Muscle layer of duodenum (tissue), 2 donors: ENCODE measurements at regions not wholly inside any gene's neighbourhood (a gene's known extent, or its start where the extent isn't known, plus 50 kb on each side); places are given as distances from the start of the nearest gene placed in this dataset.
"Not testable (repeated sequence)": the region's sequence is repeated elsewhere in the genome, so short reads cannot be mapped to it uniquely, and the experiment has no call there.

ENCODE experiments used
- H3K27ac ChIP-seq: one replicate; pipeline ENCODE4 v1.7.0; 2013; ENCODE audit warnings: mild to moderate bottlenecking, low read length
- H3K27me3 ChIP-seq: one replicate; pipeline ENCODE4 v1.7.0; 2013; ENCODE audit warnings: low read depth, mild to moderate bottlenecking, control low read depth, low read length
- H3K36me3 ChIP-seq, 2 donors: one replicate each; pipeline ENCODE4 v1.7.0; 2013; ENCODE audit warnings: low read length in 2 of 2, control low read depth in 1 of 2, mild to moderate bottlenecking in 1 of 2; ENCODE audit not compliant: insufficient read depth in 2 of 2, control insufficient read depth in 1 of 2
- H3K4me1 ChIP-seq, 2 donors: one replicate each; pipeline ENCODE4 v1.7.0; 2013; ENCODE audit warnings: low read length in 2 of 2, mild to moderate bottlenecking in 2 of 2, control low read depth in 1 of 2, moderate library complexity in 1 of 2; ENCODE audit not compliant: insufficient read depth in 2 of 2, control insufficient read depth in 1 of 2
- H3K4me3 ChIP-seq, 2 donors: one replicate each; pipeline ENCODE4 v1.7.0; 2013; ENCODE audit warnings: low read length in 2 of 2, low read depth in 1 of 2, mild to moderate bottlenecking in 1 of 2
- H3K9me3 ChIP-seq, 2 donors: one replicate each; pipeline ENCODE4 v1.7.0; 2013; ENCODE audit warnings: low read length in 2 of 2, control low read depth in 1 of 2, mild to moderate bottlenecking in 1 of 2; ENCODE audit not compliant: control insufficient read depth in 1 of 2
- donor health status: healthy.

GRCh38 chr14:103186909-103187586, 63.8 kb downstream of the TNFAIP2 start:
- Histone ChIP-seq H3K27me3 (peaks cover 6% of the 10 kb centered on the region), H3K4me3 (no peak overlapping the region), H3K9me3 (no peaks in the 10 kb centered on the region)

GRCh38 chr14:103187911-103188310, 64.7 kb downstream of the TNFAIP2 start:
- no peaks in the 10 kb centered on the region for H3K36me3 ChIP-seq
- H3K4me3 ChIP-seq = no peak overlapping the region
- no peak overlapping the region for H3K27ac ChIP-seq
- peaks cover 6% of the 10 kb centered on the region for H3K27me3 ChIP-seq
- no peaks in the 10 kb centered on the region for H3K9me3 ChIP-seq
- peaks cover 0 to 5% of the 10 kb centered on the region in 2 donors for H3K4me1 ChIP-seq

More at GRCh38 chr14:103186909-103187586, 63.8 kb downstream of the TNFAIP2 start:
- Histone ChIP-seq H3K27ac (no peak overlapping the region), H3K4me1 (peaks cover 0 to 5% of the 10 kb centered on the region in 2 donors), H3K36me3 (no peaks in the 10 kb centered on the region)

- Histone ChIP-seq H3K36me3 (no peaks in the 10 kb centered on the region), H3K27me3 (peaks cover 6% of the 10 kb centered on the region), H3K4me3 (peak overlapping the region; percentile 38 to 53), H3K9me3 (no peaks in the 10 kb centered on the region), H3K27ac (no peak overlapping the region), H3K4me1 (peaks cover 0 to 5% of the 10 kb centered on the region in 2 donors)
Observed at GRCh38 chr14:103188810-103189480, 65.7 kb downstream of the TNFAIP2 start.

- no peaks in the 10 kb centered on the region for H3K9me3 ChIP-seq
- peaks cover 0 to 5% of the 10 kb centered on the region in 2 donors for H3K4me1 ChIP-seq
- H3K27me3 ChIP-seq = peaks cover 6% of the 10 kb centered on the region
- H3K36me3 ChIP-seq = no peaks in the 10 kb centered on the region
- H3K27ac ChIP-seq = no peak overlapping the region
- H3K4me3 ChIP-seq = no peak overlapping the region
Observed at GRCh38 chr14:103189481-103190470, 66.5 kb downstream of the TNFAIP2 start.

GRCh38 chr14:103190741-103191140, 67.5 kb downstream of the TNFAIP2 start:
- Histone ChIP-seq H3K36me3 (no peaks in the 10 kb centered on the region), H3K4me1 (peaks cover 0 to 5% of the 10 kb centered on the region in 2 donors), H3K9me3 (no peaks in the 10 kb centered on the region), H3K4me3 (no peak overlapping the region), H3K27ac (no peak overlapping the region), H3K27me3 (peaks cover 6% of the 10 kb centered on the region)

- Histone ChIP-seq H3K4me1 (peaks cover 0 to 5% of the 10 kb centered on the region in 2 donors), H3K4me3 (no peak overlapping the region), H3K27ac (no peak overlapping the region), H3K27me3 (peaks cover 6% of the 10 kb centered on the region), H3K36me3 (no peaks in the 10 kb centered on the region), H3K9me3 (no peaks in the 10 kb centered on the region)
Observed at GRCh38 chr14:103191844-103192243, 68.6 kb downstream of the TNFAIP2 start.

GRCh38 chr14:103192246-103192840, 69.1 kb downstream of the TNFAIP2 start:
- Histone ChIP-seq H3K27ac (peak overlapping the region; percentile 46), H3K36me3 (no peaks in the 10 kb centered on the region), H3K4me3 (no peak overlapping the region), H3K27me3 (peaks cover 6% of the 10 kb centered on the region), H3K9me3 (no peaks in the 10 kb centered on the region), H3K4me1 (peaks cover 0 to 5% of the 10 kb centered on the region in 2 donors)

- H3K9me3 ChIP-seq, H3K36me3 ChIP-seq, H3K27ac ChIP-seq, H3K4me3 ChIP-seq, H3K4me1 ChIP-seq, H3K27me3 ChIP-seq: not testable (repeated sequence)
Observed at GRCh38 chr14:103192861-103193260, 69.6 kb downstream of the TNFAIP2 start.

- H3K9me3 ChIP-seq, H3K27me3 ChIP-seq, H3K4me3 ChIP-seq, H3K36me3 ChIP-seq, H3K4me1 ChIP-seq, H3K27ac ChIP-seq: not testable (repeated sequence)
Observed at GRCh38 chr14:103193491-103193890, 70.2 kb downstream of the TNFAIP2 start.

- H3K27ac ChIP-seq = no peak overlapping the region
- no peaks in the 10 kb centered on the region for H3K36me3 ChIP-seq
- peaks cover 0 to 3% of the 10 kb centered on the region in 2 donors for H3K4me1 ChIP-seq
Observed at GRCh38 chr14:103194256-103195045, 71.2 kb downstream of the TNFAIP2 start.

More at GRCh38 chr14:103194256-103195045, 71.2 kb downstream of the TNFAIP2 start:
- Histone ChIP-seq H3K4me3 (no peak overlapping the region), H3K9me3 (no peaks in the 10 kb centered on the region), H3K27me3 (no peaks in the 10 kb centered on the region)
